ENCODE measurements at regions not wholly inside any gene's neighbourhood (a gene's known extent, or its start where the extent isn't known, plus 50 kb on each side); places are given as distances from the start of the nearest gene placed in this dataset.
"Not testable (repeated sequence)": the region's sequence is repeated elsewhere in the genome, so short reads cannot be mapped to it uniquely, and the experiment has no call there.

GRCh38 chr13:62115831-62116230 lies 700.2 kb upstream of the PCDH20 start:
- no peaks in the 10 kb centered on the region for H3K36me3 Mint-ChIP-seq (ENCODE audit: unreplicated experiment)
- no peak overlapping the region for H3K4me3 Mint-ChIP-seq (ENCODE audit: unreplicated experiment)
- no peaks in the 10 kb centered on the region for H3K27me3 Mint-ChIP-seq (ENCODE audit: unreplicated experiment)
- no peak overlapping the region for H3K27ac Mint-ChIP-seq (ENCODE audit: unreplicated experiment)
- no peaks in the 10 kb centered on the region for H3K9me3 Mint-ChIP-seq (ENCODE audit: unreplicated experiment)
- TF ChIP-seq CTCF (IDR thresholded peaks at IDR 0.05): no peak
- no peak for DNase-seq (ENCODE audit: extremely low spot score, unreplicated experiment)
- no peaks in the 10 kb centered on the region for H3K4me1 Mint-ChIP-seq (ENCODE audit: unreplicated experiment)

- no peak for TF ChIP-seq CTCF (IDR thresholded peaks at IDR 0.05)
- Mint-ChIP-seq H3K27me3 (ENCODE audit: unreplicated experiment) (no peaks in the 10 kb centered on the region), H3K36me3 (ENCODE audit: unreplicated experiment) (no peaks in the 10 kb centered on the region), H3K27ac (ENCODE audit: unreplicated experiment) (no peak overlapping the region), H3K4me3 (ENCODE audit: unreplicated experiment) (no peak overlapping the region), H3K4me1 (ENCODE audit: unreplicated experiment) (no peaks in the 10 kb centered on the region), H3K9me3 (ENCODE audit: unreplicated experiment) (no peaks in the 10 kb centered on the region)
- DNase-seq (ENCODE audit: extremely low spot score, unreplicated experiment): no peak
Measured at GRCh38 chr13:62113179-62113578, 697.5 kb upstream of the PCDH20 start.

GRCh38 chr13:62110079-62110478 lies 694.4 kb upstream of the PCDH20 start:
- Mint-ChIP-seq H3K27me3 (ENCODE audit: unreplicated experiment) (no peaks in the 10 kb centered on the region), H3K4me3 (ENCODE audit: unreplicated experiment) (no peak overlapping the region), H3K9me3 (ENCODE audit: unreplicated experiment) (no peaks in the 10 kb centered on the region), H3K4me1 (ENCODE audit: unreplicated experiment) (no peaks in the 10 kb centered on the region), H3K27ac (ENCODE audit: unreplicated experiment) (no peak overlapping the region), H3K36me3 (ENCODE audit: unreplicated experiment) (no peaks in the 10 kb centered on the region)
- TF ChIP-seq CTCF (IDR thresholded peaks at IDR 0.05): no peak
- no peak for DNase-seq (ENCODE audit: extremely low spot score, unreplicated experiment)

GRCh38 chr13:62104136-62104535 lies 688.5 kb upstream of the PCDH20 start:
- DNase-seq (ENCODE audit: extremely low spot score, unreplicated experiment); H3K27me3 Mint-ChIP-seq (ENCODE audit: unreplicated experiment); H3K36me3 Mint-ChIP-seq (ENCODE audit: unreplicated experiment); H3K4me3 Mint-ChIP-seq (ENCODE audit: unreplicated experiment); H3K4me1 Mint-ChIP-seq (ENCODE audit: unreplicated experiment); H3K27ac Mint-ChIP-seq (ENCODE audit: unreplicated experiment): not testable (repeated sequence)
- H3K9me3 Mint-ChIP-seq (ENCODE audit: unreplicated experiment): peaks cover 15% of the 10 kb centered on the region

- no peak for TF ChIP-seq CTCF (IDR thresholded peaks at IDR 0.05)
- peaks cover 10% of the 10 kb centered on the region for H3K9me3 Mint-ChIP-seq (ENCODE audit: unreplicated experiment)
- H3K27ac Mint-ChIP-seq (ENCODE audit: unreplicated experiment): no peak overlapping the region
- no peak for DNase-seq (ENCODE audit: extremely low spot score, unreplicated experiment)
- no peak overlapping the region for H3K4me3 Mint-ChIP-seq (ENCODE audit: unreplicated experiment)
- no peaks in the 10 kb centered on the region for H3K36me3 Mint-ChIP-seq (ENCODE audit: unreplicated experiment)
- H3K27me3 Mint-ChIP-seq (ENCODE audit: unreplicated experiment): no peaks in the 10 kb centered on the region
- peaks cover 5% of the 10 kb centered on the region for H3K4me1 Mint-ChIP-seq (ENCODE audit: unreplicated experiment)
Measured at GRCh38 chr13:62096652-62097051, 681.0 kb upstream of the PCDH20 start.

GRCh38 chr13:62094932-62095331 lies 679.3 kb upstream of the PCDH20 start:
- H3K27ac Mint-ChIP-seq (ENCODE audit: unreplicated experiment): no peak overlapping the region
- no peak for TF ChIP-seq CTCF (IDR thresholded peaks at IDR 0.05)
- DNase-seq (ENCODE audit: extremely low spot score, unreplicated experiment): no peak
- peaks cover 5% of the 10 kb centered on the region for H3K4me1 Mint-ChIP-seq (ENCODE audit: unreplicated experiment)
- no peaks in the 10 kb centered on the region for H3K9me3 Mint-ChIP-seq (ENCODE audit: unreplicated experiment)
- H3K36me3 Mint-ChIP-seq (ENCODE audit: unreplicated experiment): no peaks in the 10 kb centered on the region
- H3K27me3 Mint-ChIP-seq (ENCODE audit: unreplicated experiment): no peaks in the 10 kb centered on the region
- no peak overlapping the region for H3K4me3 Mint-ChIP-seq (ENCODE audit: unreplicated experiment)
